Mesodermal cell (in vitro differentiated cells): ENCODE measurements at regions not wholly inside any gene's neighbourhood (a gene's known extent, or its start where the extent isn't known, plus 50 kb on each side); places are given as distances from the start of the nearest gene placed in this dataset.

ENCODE experiments used
- H3K27ac ChIP-seq: 2 replicates; pipeline ENCODE4 v1.7.0; 2013; ENCODE audit warnings: mild to moderate bottlenecking, low read depth, low read length, moderate library complexity; ENCODE audit not compliant: severe bottlenecking
- H3K36me3 ChIP-seq: 2 replicates; pipeline ENCODE4 v1.7.1; 2013; ENCODE audit warnings: mild to moderate bottlenecking, low read length, moderate library complexity; ENCODE audit not compliant: control insufficient read depth, insufficient read depth
- H3K4me1 ChIP-seq: one replicate; pipeline ENCODE4 v1.7.1; 2013; ENCODE audit warnings: mild to moderate bottlenecking, low read length; ENCODE audit not compliant: insufficient read depth, control insufficient read depth, poor library complexity, severe bottlenecking
- H3K4me3 ChIP-seq: 2 replicates; pipeline ENCODE4 v1.7.0; 2013; ENCODE audit warnings: low read length, control low read depth, mild to moderate bottlenecking; ENCODE audit not compliant: insufficient read depth, poor library complexity, severe bottlenecking; ENCODE audit errors: extremely low read depth
- H3K9me3 ChIP-seq: 2 replicates; pipeline ENCODE4 v1.7.1; 2013; ENCODE audit warnings: mild to moderate bottlenecking, low read length, moderate library complexity; ENCODE audit not compliant: control insufficient read depth
- WGBS, 2 experiments: methylation state at CpG; one replicate each; pipeline ENCODE4 v1.1.5; 2013; ENCODE audit warnings: missing lambda C conversion rate in 2 of 2; ENCODE audit not compliant: insufficient coverage in 2 of 2; 5-methylcytosine and 5-hydroxymethylcytosine counted together

- Histone ChIP-seq H3K27ac (no peak overlapping the region), H3K4me1 (no peaks in the 10 kb centered on the region), H3K4me3 (no peak overlapping the region), H3K9me3 (no peaks in the 10 kb centered on the region), H3K36me3 (no peaks in the 10 kb centered on the region)
- no CpG with 5 or more reads among the region's 2 CpGs for WGBS, 2 experiments
Measured at GRCh38 chr16:16788004-16788403, 409.1 kb downstream of the NPIPA7 start.

DNA sequence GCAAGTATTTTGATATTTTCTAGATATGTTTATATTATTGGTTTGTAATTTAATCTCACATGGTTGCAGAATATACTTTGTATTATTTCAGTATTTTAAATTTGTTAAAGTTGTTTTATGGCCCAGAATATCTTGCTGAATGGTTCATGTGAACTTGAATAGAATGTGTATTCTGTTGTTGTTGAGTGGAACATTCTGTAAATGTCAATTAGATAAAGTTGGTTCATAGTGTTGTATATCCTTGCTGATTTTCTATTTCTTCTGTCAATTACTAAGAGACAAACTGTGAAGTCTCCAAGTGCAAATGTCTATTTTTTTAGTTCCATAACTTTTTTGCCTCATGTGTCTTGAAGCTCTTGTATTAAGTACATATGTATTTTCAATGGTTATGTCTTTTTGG, 411.7 kb downstream of the NPIPA7 start:
- Histone ChIP-seq H3K4me3 (no peak overlapping the region), H3K9me3 (no peaks in the 10 kb centered on the region), H3K27ac (no peak overlapping the region), H3K4me1 (no peaks in the 10 kb centered on the region), H3K36me3 (no peaks in the 10 kb centered on the region)

DNA sequence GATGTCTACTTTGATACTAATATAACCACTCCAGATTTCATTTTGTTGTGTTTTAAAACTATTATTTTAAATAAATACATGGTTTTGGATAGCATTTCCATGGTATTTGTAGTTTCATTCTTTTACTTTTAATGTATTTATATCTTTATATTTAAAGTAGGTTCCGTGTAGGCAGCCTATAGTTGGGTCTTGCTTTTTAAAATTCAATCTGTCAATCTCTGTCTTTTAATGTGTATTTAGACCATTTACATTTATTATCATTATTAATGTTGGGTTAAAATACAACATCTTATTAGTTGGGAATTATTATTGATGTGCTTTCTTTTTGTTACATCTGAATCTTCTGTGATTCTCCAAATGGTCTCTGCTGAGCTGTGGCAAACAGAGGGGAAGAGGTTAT, 412.1 kb downstream of the NPIPA7 start:
- Histone ChIP-seq H3K36me3 (no peaks in the 10 kb centered on the region), H3K9me3 (no peaks in the 10 kb centered on the region), H3K4me3 (no peak overlapping the region), H3K4me1 (no peaks in the 10 kb centered on the region), H3K27ac (no peak overlapping the region)
- WGBS, 2 experiments, result no CpG with 5 or more reads among the region's 1 CpG

DNA sequence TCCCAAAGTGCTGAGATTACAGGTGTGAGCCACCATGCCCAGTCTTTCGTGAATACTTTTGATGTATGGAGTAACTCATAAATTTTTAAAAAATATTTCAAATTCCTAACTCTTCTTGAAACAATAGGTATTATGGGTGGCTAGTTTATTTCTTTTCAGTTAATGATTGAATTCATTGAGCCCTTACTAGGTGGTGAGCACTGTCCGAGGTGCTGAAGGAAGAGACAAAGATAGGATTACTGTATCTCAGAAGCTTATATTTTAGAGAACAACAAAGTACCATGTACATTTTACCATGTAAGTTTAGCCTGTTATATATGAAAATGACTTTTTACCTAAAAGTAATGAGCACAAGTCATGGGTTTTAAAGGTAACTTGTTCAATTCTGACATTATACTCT, 418.3 kb downstream of the NPIPA7 start:
- no peaks in the 10 kb centered on the region for H3K4me1 ChIP-seq
- no peak overlapping the region for H3K27ac ChIP-seq
- no peak overlapping the region for H3K4me3 ChIP-seq
- H3K9me3 ChIP-seq, result no peaks in the 10 kb centered on the region
- WGBS, 2 experiments, result no CpG with 5 or more reads among the region's 2 CpGs
- H3K36me3 ChIP-seq, result no peaks in the 10 kb centered on the region

DNA sequence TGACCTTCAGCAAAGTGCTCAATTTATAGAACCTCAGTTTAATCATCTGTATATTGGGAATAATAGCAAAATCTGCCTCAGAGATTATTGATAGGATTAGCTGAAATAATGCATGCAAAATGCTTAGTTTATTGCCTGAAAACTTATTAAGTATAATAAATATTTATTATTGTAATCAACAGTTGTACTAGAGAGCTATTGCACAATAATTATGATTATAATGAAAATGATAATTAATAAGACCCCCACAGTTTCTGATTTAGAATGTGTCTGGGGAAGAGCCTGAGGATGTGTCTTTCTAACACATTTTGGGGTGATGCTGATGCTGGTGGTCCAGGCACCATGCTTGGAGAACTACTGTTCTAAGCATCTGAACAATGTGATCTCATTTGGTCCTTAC, 419.6 kb downstream of the NPIPA7 start:
- no peaks in the 10 kb centered on the region for H3K36me3 ChIP-seq
- H3K9me3 ChIP-seq, result no peaks in the 10 kb centered on the region
- H3K27ac ChIP-seq, result no peak overlapping the region

GRCh38 chr16:16805809-16806208, 426.9 kb downstream of the NPIPA7 start:
- Histone ChIP-seq H3K9me3 (no peaks in the 10 kb centered on the region), H3K4me1 (no peaks in the 10 kb centered on the region), H3K4me3 (no peak overlapping the region), H3K36me3 (no peaks in the 10 kb centered on the region), H3K27ac (no peak overlapping the region)
- WGBS, 2 experiments, result 92 to 100% methylated on average over 3 to 4 of the region's 4 CpGs

More for the DNA sequence above, 419.6 kb downstream of the NPIPA7 start:
- no peaks in the 10 kb centered on the region for H3K4me1 ChIP-seq
- no peak overlapping the region for H3K4me3 ChIP-seq

DNA sequence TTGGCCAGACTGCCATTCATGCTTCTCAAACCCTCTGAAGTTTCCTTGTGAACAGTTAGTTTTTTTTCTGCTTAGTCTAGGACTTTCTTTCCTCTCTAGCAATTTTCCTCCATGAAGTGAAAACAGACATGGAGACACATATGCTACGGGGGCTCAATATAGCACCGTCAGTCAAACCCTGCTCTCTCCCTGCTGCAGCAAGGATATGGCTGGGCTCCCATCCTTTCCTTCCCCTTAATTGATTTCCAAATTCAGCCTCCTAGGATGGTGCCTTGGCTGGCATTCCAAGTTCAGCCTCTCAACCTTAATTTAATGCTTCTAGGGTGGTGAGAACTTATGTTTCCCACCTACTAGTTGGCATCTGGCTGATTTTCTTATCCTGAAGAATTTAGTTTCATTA, 436.7 kb downstream of the NPIPA7 start:
- H3K4me3 ChIP-seq, result no peak overlapping the region
- H3K36me3 ChIP-seq, result no peaks in the 10 kb centered on the region
- no peaks in the 10 kb centered on the region for H3K9me3 ChIP-seq
- no peak overlapping the region for H3K27ac ChIP-seq
- H3K4me1 ChIP-seq, result no peaks in the 10 kb centered on the region
- whole genome bisulfite sequencing, 2 experiments, result 86 to 100% methylated on average over 2 of the region's 2 CpGs

- Histone ChIP-seq H3K9me3 (no peaks in the 10 kb centered on the region), H3K36me3 (no peaks in the 10 kb centered on the region), H3K4me1 (no peaks in the 10 kb centered on the region), H3K27ac (no peak overlapping the region), H3K4me3 (no peak overlapping the region)
- WGBS, 2 experiments, result 86 to 92% methylated on average over 1 of the region's 2 CpGs
Measured at GRCh38 chr16:16817196-16817595, 438.3 kb downstream of the NPIPA7 start.

GRCh38 chr16:16821261-16821660, 442.3 kb downstream of the NPIPA7 start:
- no peaks in the 10 kb centered on the region for H3K4me1 ChIP-seq
- H3K36me3 ChIP-seq, result no peaks in the 10 kb centered on the region
- H3K9me3 ChIP-seq, result no peaks in the 10 kb centered on the region
- H3K27ac ChIP-seq, result no peak overlapping the region
- no peak overlapping the region for H3K4me3 ChIP-seq

DNA sequence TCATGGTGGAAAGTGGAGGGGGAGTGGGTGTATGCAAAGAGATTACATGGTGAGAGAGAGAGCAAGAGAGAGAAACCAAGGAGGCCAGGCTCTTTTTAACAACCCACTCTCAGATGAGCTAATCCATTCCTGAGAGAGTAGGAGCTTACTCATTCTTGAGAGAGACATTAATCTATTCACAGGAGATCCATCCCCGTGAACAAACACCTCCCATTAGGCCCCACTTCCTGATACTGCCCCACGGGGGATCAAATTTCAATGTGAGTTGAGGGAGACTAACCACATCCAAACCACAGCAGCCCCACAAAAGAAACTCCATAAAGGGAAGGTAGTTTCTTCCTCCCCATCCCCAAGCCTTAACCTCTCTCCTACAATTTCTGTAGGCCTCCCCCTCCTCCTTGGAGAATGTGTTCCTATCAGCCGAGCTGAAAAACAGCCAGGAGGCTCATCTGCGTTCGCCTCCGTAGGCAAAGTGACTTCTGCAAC, 450.0 kb downstream of the NPIPA7 start:
- no peak overlapping the region for H3K4me3 ChIP-seq
- no peaks in the 10 kb centered on the region for H3K36me3 ChIP-seq
- peaks cover 5% of the 10 kb centered on the region for H3K4me1 ChIP-seq
- H3K27ac ChIP-seq, result peak overlapping the region; percentile 23
- H3K9me3 ChIP-seq, result no peaks in the 10 kb centered on the region
- WGBS, 2 experiments, result 50 to 66% methylated on average over 4 to 5 of the region's 6 CpGs

DNA sequence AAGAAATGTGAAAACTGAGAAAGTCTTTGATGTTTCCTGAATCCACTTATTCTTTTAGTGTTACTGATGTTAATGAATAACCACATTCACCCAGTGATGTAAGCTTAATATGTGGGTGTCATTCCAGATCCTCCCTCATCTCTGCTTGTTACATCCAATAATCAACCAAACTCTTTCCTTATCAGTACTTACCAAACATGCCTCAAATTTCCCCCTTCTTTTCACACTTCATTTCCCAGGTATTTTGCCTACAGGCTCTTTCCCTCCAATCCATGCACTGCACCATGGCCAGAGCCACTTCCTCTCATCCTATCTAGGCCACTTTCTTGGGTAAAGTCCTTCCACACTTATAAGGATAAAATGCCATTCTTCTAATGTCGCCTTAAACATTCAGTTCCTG, 451.5 kb downstream of the NPIPA7 start:
- no peaks in the 10 kb centered on the region for H3K36me3 ChIP-seq
- H3K9me3 ChIP-seq, result no peaks in the 10 kb centered on the region
- H3K4me1 ChIP-seq, result peaks cover 5% of the 10 kb centered on the region
- no CpG with 5 or more reads among the region's 1 CpG for WGBS, 2 experiments
- no peak overlapping the region for H3K27ac ChIP-seq
- H3K4me3 ChIP-seq, result no peak overlapping the region

DNA sequence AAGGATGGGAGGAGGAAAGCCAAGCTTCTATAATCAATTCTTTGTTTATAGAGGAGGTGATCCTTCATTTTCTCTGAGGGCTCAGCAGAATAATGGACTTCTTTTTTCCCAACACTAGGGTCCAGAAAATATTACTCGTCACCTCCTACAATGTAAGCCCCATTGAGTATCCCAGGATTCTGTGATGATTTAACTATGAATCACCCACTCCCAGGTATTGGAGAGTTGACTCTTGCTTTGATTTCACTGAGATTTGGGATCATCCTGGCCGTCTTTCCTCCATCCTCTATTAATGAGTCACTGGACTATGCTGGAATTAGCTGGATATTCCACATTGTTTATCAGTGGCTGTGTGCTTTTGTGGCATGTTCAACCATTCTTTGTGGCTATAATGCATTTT, 452.0 kb downstream of the NPIPA7 start:
- no peaks in the 10 kb centered on the region for H3K9me3 ChIP-seq
- no peak overlapping the region for H3K27ac ChIP-seq
- no peak overlapping the region for H3K4me3 ChIP-seq
- H3K36me3 ChIP-seq, result no peaks in the 10 kb centered on the region
- WGBS, 2 experiments, result no CpG with 5 or more reads among the region's 2 CpGs
- peaks cover 5% of the 10 kb centered on the region for H3K4me1 ChIP-seq
